Anterior cingulate cortex (tissue), 58 donors: ENCODE measurements at regions not wholly inside any gene's neighbourhood (a gene's known extent, or its start where the extent isn't known, plus 50 kb on each side); places are given as distances from the start of the nearest gene placed in this dataset.

Experiments
- DNase-seq, 58 donors: peaks; one replicate each; lab custom pipeline; 2025; lab: John Stamatoyannopoulos, UW

DNA sequence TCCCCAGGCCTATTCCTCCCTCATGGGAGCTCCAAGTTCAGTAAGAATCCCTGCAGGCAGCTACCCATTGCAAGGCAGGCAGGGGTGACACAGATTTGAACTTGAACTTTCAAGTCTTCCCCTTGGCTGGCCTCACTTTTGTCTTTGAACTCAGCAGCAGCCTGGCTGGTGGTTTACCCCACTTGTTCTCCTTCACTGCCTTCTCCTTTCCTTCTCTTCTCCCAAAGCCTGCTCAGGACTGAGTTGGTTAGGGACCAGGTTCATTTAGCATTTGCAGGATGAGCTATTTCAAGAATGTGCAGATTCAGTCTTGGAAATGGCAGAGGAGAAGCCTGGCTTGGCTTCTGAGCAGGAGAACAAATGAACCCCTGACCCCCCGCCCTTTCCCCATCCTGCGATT, 67.7 kb upstream of the TBX3 start:
- no peak for DNase-seq

DNA sequence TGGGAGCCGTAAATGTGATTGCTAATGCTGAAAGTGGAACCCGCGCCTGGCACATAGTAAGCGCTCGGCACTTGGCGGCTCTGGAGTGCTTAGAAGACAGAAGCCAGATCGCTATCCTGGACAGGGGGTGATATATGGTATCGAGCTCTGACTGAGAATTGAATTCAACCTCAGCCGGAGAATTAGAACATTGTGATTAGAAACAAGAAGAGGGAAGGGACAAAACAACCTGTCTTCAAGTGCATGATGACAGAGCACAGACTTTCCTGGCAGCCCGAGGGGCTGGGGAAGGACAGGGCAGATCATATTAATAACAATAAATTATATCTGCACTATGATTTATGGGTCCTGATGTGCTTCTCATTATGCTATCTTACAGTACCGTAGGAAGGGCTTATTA, 66.9 kb upstream of the TBX3 start:
- no peak for DNase-seq

DNA sequence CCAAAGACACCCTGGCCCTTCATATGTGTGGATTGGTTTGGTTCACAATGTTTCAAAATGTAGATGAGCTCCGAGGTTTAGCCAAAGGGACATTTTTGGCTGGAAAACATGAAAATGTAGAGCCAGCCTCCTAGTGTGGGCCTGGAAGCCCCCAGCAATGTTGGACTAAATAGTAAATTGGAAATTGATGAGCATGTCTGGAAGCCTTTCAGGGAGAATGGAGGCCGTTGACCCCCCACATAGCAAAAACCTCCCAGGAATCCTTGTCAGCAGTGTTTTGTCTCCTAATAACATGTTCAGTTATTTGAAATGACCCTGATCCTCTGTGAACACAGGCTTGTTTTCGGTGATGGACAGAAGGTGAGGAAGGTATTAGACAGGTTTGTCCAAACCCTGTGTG, 65.1 kb upstream of the TBX3 start:
- no peak for DNase-seq

DNA sequence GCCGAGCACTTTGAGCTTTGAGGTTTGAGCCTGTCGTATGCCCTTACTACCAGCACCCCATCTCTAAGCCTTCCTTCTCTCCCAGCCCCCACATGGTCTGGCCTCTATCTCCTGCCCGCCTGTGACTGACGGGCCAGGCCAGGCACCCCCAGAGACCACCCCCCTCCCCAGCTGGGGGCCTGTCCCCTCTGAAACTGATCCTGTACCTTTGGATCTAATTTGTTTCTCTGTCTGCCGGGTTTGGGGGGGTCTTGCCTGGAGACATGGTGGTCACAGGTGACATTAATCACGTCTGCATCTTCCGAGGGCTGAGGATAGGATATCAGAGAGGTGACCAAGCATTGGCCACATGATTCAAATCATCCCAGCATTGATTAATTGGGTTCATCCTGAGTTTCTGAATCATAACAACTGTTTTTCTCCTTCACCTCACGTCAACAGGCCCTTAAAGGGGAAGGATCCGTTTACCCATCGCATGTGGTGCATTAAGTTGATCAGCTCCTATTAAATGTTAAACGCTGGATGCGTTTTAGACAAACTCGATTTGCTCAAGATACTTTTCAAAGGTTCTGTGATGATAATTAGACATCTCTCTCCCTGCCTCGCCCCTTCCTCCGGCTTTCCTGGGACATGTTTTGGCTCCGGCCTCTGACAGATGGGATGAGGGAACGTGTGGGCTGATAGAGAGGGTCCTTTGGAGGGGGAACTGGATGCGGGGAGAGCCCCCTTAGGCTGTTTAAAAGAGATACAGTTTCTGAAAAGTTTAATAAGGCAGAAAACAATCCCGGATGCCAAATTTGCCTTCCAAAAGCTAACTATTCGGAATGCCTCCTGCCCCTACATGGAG, 63.3 kb upstream of the TBX3 start:
- no peak for DNase-seq

DNA sequence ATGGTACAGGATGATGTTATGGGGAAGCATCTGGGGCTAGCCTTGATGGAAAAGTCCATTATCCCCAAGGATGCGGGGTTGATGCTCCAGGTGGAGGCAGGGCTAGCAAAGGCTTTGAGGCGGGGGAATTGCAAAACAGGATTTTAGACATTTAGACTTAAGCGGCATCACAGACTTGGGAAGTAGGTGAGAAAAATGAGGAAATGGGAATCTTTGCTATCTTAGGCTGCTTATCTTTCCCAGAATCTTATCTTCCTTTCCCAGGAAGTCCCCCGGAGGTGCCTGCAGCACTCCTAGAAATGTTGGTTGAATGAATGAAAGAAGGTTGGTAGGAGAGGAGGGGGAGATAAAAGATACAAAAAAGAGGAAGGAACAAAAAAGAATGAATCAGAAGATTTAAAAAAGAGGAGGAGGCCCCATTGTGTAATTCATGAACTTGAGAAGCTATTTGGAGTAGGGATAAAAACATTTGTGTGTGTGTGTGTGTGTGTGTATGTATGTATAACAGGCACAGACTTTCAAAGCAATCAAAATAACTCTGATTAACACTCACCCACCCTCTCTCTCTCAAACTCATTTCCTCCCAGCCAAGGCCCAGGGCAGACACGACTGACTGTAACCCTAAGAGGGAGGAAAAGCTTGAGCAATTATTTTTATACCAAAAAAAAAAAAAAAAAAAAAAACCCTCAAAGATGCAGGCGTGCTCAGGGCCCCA, 62.5 kb upstream of the TBX3 start:
- no peak for DNase-seq

DNA sequence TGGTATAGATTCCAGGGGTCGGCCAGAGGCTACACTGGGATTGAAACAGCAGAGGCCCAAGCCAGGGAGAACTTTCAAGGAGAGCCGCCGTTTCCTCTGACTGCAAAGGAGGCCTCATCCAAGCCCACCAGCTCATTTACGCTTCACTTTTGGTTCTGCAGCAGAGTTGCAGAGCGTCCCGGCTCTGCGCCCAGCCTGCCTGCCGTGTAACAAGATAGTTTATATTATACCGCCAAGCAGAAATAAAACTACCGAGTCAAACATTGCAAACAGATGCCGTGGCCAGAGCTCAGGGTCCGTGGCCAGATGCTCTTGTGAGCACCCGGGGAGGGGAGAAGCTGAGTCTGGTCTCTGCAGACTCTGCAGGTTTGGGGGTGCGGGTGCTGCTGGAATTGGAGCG, 60.7 kb upstream of the TBX3 start:
- DNase-seq, result no peak

DNA sequence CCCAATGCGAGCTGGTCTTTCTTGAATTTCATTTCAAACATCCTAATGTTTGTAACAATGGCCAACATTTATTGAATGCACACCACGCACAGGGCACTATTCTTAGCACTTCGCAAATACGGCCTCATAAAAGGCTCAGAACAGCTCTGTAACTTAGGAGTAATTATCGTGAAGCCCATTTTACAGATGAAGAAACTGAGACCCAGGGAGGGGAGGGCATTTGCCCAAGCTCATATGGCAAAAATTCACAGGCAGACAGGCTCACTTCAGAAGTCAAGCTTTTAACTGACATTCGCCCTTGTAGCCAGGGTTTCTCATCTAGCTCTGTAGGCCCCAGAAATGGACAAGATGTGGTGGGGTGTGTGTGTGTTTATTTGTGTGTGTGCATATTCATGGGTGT, 60.3 kb upstream of the TBX3 start:
- DNase-seq, result no peak

DNA sequence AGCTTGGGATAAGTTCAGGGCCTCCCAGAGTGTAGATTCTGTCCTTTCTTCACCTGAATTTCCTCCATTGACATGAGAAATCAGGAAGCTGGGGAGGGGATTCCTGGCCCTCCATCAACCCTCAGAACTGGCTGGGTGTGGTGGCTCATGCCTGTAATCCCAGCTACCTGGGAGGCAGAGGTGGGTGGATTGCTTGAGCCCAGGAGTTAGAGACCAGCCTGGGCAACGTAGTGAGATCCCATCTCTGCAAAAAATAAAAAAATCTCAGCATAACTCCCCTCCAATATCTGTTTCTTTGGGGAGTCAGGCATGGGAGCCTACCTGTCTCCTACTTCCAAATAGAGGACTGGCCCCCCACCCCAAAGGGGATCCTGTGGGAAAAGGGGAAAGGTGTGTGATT, 59.8 kb upstream of the TBX3 start:
- no peak for DNase-seq

DNA sequence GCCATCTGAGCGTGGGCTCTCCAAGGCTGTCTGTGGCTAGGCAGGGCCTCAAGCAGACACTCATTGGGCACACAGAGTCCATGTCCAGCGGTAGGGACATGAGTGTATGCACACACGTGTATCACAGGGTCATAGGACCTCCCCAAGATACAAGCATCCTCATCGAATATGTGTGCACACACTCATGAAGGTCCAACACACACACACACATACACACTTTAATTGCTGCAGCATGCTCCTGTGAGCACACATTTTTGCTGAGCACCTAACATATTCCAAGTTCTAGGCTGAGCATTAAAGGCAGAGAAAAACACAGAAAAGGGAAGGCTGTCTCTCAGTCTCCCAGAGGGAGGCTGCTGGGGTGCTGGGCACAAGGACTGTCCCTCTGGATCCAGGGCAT, 59.3 kb upstream of the TBX3 start:
- DNase-seq, result no peak

DNA sequence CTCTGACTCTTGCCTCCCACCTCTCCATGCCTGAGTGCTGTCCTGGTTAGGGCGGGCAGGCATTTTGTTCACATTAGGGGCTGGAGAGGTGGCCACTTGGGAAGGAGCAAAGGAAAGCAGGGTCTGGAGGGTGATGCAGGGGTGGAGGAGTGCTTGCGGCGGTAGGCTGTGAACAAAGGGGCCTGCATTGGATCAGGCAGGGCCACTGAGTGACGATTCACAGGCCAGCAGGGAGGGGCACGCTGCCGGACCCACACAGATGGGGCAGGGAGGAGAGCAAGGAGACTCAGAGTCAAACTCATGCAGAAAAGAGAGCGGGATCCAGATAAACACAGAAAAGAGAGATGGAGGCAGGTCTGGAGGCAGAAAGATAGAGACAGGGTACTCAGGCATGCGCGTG, 58.4 kb upstream of the TBX3 start:
- DNase-seq, result no peak

DNA sequence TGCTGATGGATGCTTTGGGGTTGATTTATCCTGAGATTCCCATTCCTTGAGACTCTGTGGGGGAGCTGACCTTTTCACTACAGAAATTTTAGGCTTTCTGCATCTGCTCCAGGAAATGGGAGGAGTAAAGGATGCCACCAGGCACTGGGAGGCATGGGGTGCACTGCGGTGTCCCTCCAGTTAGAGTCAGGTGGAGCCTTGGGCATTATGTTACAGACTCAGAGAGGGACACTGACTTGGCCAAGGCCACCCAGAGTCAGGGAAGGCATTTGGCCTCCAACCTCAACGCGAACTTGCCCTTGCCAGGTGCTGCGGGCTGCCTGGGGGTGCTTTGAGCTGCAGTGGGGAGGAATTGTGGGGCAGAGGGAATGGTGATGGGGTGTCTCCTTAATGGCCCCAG, 58.0 kb upstream of the TBX3 start:
- DNase-seq, result no peak

DNA sequence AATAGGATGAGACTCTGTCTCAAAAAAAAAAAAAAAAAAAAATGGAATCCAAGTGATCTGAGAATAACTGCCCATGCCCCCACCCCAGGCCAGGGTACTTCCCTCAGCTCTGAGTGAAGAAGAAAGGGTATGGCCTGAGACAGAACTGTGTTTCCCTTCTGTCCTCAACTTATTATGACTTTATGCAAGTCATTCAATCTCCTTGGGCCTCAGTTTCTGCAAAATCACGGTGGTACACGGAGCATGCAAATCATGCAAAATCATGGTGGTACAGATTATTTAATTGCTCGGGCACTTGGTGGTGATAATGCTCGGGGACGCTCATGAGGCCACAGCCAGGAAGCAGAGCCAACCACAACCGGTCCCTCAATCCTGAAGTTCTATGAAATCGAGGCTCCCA, 56.5 kb upstream of the TBX3 start:
- no peak for DNase-seq

DNA sequence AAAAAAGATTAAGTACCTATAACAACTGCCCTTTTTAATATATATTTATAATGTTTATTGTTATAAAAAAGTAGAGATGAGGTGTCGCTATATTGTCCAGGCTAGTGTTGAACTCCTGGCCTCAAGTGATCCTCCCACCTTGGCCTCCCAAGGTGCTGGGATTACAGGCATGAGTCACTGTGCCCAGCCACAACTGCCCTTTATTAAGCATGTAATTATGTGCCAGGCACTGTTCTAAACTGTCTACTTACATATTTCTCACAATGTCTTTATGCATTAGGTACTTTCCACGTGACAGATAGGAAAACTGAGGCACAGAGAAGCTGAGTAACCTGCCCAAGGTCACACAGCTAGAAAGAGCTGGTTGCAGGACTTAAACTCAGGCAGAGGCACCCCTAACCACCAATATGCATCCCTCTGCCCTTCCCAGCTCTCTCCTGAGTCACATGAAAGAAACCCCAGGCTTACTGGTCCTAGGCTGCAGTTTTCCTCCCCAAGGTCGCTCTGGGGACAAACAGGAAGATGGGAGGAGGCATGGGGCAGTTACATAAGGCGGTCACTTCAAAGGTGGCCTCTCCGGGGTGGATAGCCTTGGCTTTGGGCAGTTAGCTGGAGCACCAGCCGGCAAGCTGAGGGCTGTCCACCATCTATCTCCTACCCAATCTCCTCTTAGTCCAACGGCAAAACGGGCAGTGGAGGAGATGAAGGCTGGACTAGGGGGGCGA, 54.6 kb upstream of the TBX3 start:
- no peak for DNase-seq

DNA sequence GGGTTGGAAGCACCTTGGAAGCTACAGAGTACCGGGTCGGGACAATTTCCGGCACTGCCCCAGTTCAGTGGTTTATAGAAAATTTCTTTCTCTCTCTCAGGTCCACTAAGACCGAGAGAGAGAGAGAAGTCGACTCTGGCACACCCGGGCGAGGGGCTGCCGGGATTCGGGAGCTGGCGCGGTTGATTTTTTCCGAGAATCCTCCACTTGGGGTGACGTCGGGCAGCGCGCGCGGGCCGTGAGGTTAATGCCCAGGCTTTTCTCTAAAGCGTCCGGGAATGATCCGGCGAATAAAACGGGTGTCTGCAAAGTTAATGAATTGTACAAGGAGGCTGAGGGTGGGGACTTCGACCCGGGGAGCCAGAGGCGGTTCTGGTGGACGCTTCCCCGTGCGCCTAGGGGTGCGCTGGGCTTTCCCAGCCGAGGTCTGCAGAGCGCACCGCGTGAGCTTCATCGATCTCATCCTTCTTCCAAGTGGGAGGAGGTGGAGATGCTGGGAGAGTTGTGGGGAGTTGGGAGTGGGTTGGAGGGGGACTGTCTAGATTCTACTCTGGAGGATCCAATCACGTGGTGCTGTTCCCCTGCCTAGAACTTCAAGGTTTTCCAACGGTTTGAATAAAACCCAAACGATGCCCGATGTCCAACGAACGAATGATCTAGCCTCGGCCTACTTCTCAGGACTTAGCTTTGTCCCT, 51.9 kb upstream of the TBX3 start:
- no peak for DNase-seq

DNA sequence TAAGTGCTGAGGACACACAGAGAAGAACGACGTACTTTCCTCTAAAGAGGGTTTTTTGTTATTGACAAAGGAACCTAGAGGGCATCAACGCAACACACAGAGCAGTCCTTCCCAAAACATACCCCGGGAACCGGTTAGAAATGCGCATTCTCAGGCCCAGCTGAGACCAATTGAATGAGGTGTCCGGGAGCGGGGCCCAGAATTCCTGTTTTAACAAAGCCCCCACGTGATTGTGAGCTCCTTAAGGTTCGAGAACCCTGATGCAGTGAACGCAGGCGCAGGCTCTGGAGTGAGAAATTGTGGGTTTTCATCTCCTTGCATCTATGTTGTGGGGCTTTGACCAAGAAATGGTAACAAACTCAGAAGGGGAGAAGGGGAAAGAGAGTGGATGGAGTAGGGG, 51.0 kb upstream of the TBX3 start:
- DNase-seq, result no peak

DNA sequence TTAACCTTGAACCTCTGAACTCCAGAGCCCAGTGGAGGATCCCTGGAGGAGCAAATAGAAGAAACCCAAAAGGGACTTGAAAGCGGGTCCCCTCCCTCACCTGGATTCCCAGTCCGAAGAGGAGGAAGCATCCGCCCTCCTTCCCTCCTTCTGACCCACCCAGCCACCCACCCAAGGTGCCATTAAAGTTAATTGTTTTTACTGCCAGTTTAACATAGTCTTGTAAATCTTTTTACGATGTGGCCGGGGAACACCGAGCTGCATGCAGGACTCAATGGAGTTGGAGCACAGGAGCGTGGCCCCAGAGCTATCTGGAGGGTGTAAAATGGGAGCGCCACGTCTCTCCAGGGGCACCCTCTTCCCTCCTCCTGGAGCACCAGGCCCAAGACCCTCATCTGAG, 49.9 kb upstream of the TBX3 start:
- DNase-seq, result no peak
